Activated CD4-positive, CD25-positive, alpha-beta regulatory T cell treated with anti-CD3 and anti-CD28 coated beads, Interleukin-2, amount 50 U/mL, for 72 hours (primary cell): ENCODE measurements at regions not wholly inside any gene's neighbourhood (a gene's known extent, or its start where the extent isn't known, plus 50 kb on each side); places are given as distances from the start of the nearest gene placed in this dataset.
A peak's percentile ranks its signal among the peaks of the same experiment; 100 is the strongest.

Source experiments
- DNase-seq: peaks from one replicate; pipeline ENCODE4 v3.0.0; 2021

DNA sequence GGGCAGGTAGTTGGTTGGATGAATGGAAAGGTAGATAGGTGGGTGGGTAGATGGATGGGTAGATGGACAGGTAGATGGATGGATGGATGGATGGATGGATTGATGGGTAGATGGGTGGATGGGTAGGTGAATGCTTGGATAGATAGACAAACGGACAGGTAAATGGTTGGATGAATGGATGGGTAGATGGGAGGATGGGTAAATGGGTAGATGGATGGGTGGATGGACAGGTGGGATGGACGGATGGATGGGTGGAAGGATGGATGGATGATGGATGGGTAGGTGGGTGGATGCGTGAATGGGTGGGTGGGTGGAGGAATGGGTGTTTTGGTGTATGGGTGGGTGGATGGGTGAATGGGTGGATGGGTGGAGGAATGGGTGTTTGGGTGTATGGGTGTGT, 50.1 kb upstream of the ASAP2 start:
- no peak for DNase-seq

DNA sequence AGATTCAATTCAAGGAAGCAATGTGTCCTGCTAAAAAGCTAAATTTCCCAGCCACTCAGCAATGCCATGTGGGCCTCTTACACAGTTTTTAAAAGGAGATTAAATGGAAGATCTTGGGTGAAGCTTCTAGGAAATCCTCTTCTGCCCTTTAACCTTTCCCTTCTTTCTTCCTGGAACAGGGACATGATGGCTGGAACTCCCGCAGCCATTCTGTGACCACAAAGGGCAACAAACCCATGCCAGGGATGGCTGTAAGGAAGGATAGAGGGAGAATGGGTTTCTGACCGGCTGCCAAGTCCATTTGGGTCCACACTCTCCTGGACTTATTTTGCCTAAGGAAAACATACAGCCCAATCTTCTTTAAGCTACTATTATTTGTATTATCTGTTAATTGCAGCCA, 52.6 kb upstream of the ASAP2 start:
- no peak for DNase-seq

DNA sequence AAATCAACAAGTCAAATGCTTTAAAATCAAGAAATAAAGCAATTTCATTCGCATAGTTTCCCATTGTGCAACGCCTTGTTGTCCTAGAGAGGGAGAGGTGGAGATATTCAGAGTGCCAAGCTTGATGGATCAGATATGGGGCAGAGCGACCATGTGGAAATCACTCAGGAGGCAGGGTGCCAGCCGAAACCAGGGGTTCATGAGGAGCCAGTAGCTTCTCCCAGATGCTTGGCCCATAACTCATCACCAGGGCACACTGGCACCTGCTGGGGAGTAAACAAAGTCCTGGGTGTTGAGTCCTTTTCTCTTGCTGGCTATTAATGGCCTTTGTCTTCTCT, 53.0 kb upstream of the ASAP2 start:
- no peak for DNase-seq

DNA sequence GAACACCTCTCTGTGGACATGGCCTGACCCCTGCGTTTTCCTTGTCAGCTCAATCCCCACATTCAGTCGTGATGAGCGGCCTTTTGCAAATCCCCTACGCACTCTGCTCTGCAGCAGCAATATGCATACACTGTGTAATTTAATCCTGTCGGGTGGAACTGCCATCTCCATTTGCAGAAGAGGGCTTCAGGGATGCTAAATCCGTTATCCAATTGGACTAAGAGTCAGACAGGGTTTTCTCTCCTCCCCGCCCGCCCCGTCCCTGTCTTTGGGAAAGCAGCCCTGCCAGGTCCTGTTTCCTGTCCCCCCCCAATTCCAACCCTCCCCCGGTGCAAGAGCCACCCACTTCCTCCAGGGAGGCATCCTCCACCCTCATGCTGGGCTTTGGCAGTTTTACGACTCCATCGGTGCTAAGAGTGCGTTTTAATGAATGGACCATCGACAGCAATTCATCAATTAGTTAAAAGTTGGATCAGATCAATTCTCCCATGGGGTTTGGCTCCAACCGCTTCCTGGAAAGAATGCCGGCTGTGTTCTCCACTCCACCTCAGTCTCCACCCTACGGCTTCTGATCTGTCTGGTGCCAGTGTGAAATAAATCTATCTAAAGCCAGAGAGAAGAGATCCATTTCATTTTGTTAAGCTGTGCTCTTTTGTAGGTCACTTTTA, 53.5 kb upstream of the ASAP2 start:
- DNase-seq = no peak

DNA sequence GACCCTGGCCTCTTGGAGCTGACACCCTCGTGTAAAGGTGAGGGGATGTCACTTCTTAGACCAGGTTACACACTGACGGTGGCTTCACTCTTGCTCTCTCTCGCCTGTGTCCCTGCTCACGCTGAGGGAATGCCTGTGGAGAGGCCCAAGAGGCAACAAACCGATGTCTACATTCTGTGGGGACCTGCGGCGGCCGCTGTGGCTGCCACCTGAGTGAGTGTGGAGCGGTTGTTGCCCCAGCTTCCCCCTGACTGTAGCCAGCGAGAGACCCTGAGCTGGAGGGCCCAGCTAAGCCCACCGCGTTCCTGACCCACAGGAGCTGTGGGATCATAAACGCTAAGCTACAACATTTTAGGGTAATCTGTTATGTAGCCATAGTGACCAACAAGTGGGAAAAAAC, 55.7 kb upstream of the ASAP2 start:
- no peak for DNase-seq

DNA sequence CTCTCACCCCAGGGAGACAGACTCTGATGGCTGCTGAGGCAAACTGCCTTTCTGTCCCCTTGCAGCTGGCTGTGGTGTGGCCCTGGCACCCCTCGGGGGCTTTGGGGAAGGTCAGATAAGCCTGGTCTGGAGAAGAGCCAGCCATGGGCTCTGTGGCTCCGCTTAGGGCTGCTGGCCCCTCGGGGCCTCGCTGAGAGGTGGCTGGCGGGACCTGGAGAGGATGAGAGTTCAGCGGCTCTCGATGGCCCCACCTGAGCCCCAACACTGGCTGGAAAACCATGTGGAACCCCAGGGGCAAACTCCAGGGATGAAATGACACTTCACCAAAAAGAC, 56.1 kb upstream of the ASAP2 start:
- DNase-seq = no peak

GRCh38 chr2:9149726-9150567, 56.7 kb upstream of the ASAP2 start:
- no peak for DNase-seq

DNA sequence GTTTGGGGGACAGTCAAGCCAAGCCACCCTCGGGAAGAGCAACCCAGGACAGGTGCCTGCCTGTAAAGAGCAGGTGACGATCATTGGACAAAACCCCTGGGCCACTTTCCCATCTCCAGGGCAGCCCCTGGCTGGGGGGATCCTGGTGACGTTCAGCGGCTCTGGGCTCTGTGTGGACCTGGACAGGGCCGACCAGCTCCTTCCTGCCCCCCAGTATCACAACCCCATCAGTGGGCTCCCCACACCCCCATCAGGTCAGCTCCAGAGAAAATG, 57.3 kb upstream of the ASAP2 start:
- no peak for DNase-seq

GRCh38 chr2:9146646-9147045, 60.0 kb upstream of the ASAP2 start:
- no peak for DNase-seq

DNA sequence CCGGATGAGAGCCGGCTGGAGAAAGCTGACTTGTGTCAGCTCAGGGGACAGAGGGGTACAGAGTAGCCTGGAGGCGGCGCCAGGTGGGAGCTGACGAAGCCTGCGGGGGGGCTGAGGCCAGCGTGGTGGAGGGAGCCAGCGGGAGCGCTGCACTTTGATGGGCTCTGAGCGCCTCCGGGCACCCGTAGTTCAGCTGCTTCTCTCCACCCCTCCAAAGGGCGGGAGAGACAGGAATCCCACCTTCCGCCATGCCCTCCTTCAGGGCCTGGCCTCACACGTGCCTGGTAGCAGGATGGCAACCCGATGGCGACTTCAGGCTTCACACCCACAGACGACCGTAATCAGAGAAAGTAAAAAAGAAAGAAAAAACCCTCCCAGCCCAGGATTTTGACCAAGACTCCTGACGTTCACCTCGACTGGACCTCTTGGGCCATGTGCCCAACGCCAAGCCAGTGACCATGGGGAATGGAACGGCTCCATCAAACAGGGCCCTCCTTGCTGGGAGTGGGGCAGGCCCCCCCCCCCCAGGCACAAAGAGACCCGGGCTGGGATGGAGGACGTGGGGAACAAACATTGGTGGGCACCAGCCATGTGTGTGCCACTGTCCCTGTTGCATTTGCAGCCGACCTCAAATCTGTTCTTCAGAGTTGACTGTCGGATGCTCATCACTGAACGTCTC, 60.7 kb upstream of the ASAP2 start:
- no peak for DNase-seq

DNA sequence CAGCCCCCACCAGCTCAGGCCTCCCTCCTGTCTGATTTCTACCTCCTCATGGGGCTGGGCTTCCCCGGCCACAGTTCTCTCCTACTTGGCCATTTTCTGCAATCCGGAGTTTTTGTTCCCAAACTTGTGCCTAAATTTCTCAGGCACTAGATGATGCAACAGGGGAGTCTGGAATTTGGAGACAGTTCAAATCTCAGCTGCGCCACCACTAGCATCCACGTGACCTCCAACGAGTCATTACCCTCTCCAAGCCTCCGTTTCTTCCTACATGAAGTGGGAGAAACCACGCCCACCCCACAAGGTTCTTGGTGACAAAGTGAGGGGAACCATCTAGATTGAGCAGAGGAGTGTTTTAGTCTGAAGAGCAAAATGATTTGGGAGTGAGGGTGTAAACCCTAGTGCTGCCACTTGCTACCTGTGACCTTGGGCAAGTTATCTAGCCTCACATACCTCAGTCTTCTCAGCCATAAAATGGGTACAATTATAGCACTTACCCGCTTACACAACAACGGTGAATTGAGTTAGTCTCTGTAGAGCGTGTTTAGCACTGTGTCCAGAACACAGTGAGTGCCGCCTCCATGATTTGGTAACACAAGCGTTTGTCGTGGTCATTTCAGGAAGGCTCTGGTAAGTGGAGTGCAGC, 61.4 kb upstream of the ASAP2 start:
- DNase-seq = no peak

DNA sequence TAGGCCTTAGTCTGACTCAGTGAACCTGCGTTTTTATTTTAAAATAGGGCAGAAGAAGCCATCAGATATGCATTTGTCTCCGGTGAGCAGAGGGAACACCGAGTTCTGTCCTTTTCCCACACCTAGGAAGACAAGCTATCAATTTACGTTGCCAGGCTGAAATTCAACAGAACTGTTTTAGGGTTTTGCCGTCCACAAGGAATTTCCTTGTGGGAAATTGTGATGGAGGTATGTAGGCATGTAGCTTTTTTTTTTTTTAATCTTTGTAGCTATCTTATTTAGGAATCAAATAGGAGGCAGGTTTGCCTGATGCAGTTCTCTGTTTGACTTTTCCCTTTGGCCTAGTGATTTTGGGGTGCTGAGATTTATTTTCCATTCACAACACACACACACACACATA, 62.0 kb upstream of the ASAP2 start:
- no peak for DNase-seq

GRCh38 chr2:9144046-9144445, 62.6 kb upstream of the ASAP2 start:
- DNase-seq = no peak

GRCh38 chr2:9143264-9143815, 63.3 kb upstream of the ASAP2 start:
- DNase-seq = no peak

DNA sequence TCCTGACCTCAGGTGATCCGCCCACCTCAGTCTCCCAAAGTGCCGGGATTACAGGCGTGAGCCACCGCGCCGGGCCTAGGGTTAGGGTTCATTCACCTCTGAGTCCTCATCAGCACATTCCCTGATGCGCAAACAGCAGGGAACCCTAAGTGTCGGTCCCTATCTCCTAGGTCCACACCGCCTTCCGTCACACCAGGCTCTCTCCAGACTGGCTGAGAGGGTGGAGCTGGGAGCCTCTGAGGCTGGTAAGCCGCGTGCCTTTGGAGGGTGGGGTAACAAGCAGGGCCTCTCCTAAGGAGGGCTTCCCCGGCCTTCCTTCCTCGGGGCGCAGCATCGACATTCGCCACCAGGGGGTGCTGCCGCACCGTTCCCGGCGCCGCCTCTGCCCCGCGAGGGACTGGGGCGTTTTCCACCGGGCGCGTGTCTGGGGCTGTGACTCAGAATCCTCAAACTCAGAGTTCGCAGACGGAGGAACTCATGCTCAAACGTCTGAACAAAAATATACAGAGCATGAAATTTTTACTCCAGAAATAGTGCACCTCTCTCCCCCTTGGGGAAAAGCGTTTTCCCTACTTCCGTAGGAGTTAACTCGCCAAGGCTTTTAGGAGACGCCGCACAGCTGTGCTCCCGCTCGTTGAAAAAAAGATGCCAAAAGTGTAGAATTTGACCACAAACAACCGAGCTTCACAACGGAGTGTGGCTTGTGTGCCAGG, 63.9 kb upstream of the ASAP2 start:
- peak; percentile 83 for DNase-seq

GRCh38 chr2:9141706-9142460, 64.7 kb upstream of the ASAP2 start:
- DNase-seq = no peak

DNA sequence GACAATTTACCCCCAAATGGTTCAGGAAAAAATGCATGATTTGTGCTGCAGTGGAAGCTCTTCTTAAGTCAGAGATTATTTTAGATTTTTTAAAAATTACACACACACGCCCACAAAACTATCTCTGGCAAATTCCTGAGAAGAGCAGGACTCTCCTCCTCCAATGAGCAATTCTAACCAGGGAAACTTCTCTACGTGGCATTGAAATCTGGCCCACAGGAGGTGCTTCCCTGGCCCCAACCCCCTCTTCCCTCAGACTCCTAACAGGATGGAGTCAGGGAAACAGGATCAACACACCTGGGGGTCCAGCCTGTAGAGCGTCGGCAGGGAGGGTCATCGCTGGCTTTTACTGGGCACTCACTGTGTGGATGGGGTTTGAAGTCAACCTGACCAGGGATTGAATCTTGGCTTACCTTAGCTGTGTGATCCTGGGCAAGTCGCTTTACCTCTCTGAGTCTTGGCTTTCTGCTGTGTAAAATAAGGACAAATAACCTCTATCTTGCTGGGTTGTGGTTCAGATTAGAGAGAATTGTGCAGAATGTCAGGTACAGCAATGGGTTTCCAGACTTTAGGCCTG, 65.4 kb upstream of the ASAP2 start:
- DNase-seq = no peak

- DNase-seq = no peak
Measured at GRCh38 chr2:9140645-9141044, 66.0 kb upstream of the ASAP2 start.

GRCh38 chr2:9139491-9140443, 66.8 kb upstream of the ASAP2 start:
- DNase-seq = peak; percentile 67

DNA sequence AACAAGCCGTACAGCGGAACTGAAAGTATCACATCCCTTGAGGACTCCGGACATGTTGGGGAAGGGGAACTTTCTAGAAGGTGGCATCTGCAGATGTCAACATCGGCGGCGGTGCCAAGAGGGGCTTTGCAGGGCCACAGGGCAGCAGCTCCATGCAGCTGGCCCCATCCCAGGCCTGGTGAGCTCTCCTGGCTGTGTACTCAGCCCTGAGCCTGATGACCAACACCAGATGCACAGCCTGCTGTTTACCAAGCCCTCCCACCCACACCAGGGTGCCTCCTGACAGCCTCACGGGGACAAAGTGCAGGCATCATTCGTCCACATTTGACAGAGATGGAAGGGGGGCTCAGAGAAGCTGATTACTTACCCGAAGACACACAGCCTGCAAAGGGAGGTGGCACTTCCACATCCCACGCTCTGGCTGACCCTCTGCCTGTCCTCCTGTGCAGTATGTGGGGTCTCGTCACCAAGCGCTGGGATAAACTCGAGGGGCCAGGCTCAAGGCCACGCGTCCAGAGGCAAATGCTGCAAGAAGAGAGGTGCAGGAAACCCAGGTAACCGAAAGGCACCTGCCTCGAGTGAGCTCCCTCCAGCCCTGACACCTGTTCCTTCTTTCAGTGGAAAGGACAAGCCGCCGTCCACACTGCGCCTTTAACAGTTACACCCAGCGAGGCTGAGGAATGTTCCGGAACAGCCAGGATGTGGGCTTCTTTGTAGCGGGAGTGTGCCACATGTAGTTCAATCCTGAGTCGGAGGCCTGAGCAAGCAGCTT, 69.0 kb upstream of the ASAP2 start:
- no peak for DNase-seq
